A549 (cell line): ENCODE measurements at regions not wholly inside any gene's neighbourhood (a gene's known extent, or its start where the extent isn't known, plus 50 kb on each side); places are given as distances from the start of the nearest gene placed in this dataset.

Experiments used
- ATAC-seq, 2 experiments: fragments of 200-7000 bp in 1 of 2; fragments of >200 bp in 1 of 2; cut with Nextera tagmentation in 1 of 2; cut with Tn5 transposase in 1 of 2; 3 replicates each; pipeline versions ENCODE4 v1.8.0 to v1.9.1; 2018 to 2020; ENCODE audit warnings: mild to moderate bottlenecking in 1 of 2, moderate library complexity in 1 of 2
- CTCF ChIA-PET: fragments of 300-600 bp; sonication (Branson Sonifier 250); formaldehyde crosslinking; extraction: SDS; loops from one replicate; lab custom pipeline; 2021; ENCODE audit warnings: antibody characterized with exemption, inconsistent platforms; lab: Yijun Ruan, JAX
- POLR2A ChIA-PET: fragments of 350-600 bp; formaldehyde crosslinking; extraction: SDS; loops from one replicate; lab custom pipeline; 2021; ENCODE audit warnings: antibody characterized with exemption, inconsistent platforms; lab: Yijun Ruan, JAX
- DNase-seq, 2 experiments: peaks; one replicate each; pipeline versions ENCODE4 v3.0.0 to v3.0.0-alpha.2; 2011 to 2016; ENCODE audit warnings: low read depth in 1 of 2, low spot score in 1 of 2
- FAIRE-seq: peaks from 2 replicates; lab custom pipeline; 2011; peaks lifted over from hg19 to GRCh38; lab: Jason Lieb, UNC
- H3K27ac ChIP-seq, 2 experiments: fragments of >200 bp; sonication (Bioruptor Twin); formaldehyde crosslinking; 3 replicates each; pipeline ENCODE4 v1.5.1; 2016 to 2017
- H3K4me1 ChIP-seq: fragments of >200 bp; sonication (Bioruptor Twin); formaldehyde crosslinking; 3 replicates; pipeline ENCODE4 v1.6.1; 2016
- H3K4me2 ChIP-seq: fragments of >200 bp; sonication (Bioruptor Twin); formaldehyde crosslinking; 3 replicates; pipeline ENCODE4 v1.6.1; 2016
- H3K4me3 ChIP-seq: fragments of >200 bp; sonication (Bioruptor Twin); formaldehyde crosslinking; 3 replicates; pipeline ENCODE4 v1.5.1; 2016
- H3K9me3 ChIP-seq: fragments of >200 bp; sonication (Bioruptor Twin); formaldehyde crosslinking; 3 replicates; pipeline ENCODE4 v1.6.1; 2016
- BHLHE40 ChIP-seq: IDR thresholded peaks from 2 replicates; pipeline ENCODE4 v1.6.1; 2012; ENCODE audit warnings: low read depth, low read length, inconsistent platforms
- CEBPB ChIP-seq, 2 experiments: fragments of >200 bp in 1 of 2; sonication (Bioruptor Twin) in 1 of 2; formaldehyde crosslinking in 1 of 2; IDR thresholded peaks; 2 replicates each; pipeline ENCODE4 v1.6.1; 2012 to 2016
- CHD2 ChIP-seq: fragments of 150-350 bp; IDR thresholded peaks from 2 replicates; pipeline ENCODE4 v1.6.1; 2014; ENCODE audit warnings: low read length; ENCODE audit not compliant: partially characterized antibody
- CHD4 ChIP-seq: fragments of 200-600 bp; sonication (generic); IDR thresholded peaks from 2 replicates; pipeline ENCODE4 v1.6.1; 2016; ENCODE audit warnings: antibody characterized with exemption, mild to moderate bottlenecking, borderline replicate concordance
- EHMT2 ChIP-seq: fragments of 200-600 bp; sonication (generic); IDR thresholded peaks from 2 replicates; pipeline ENCODE4 v1.6.1; 2016; ENCODE audit warnings: antibody characterized with exemption, low read depth, mild to moderate bottlenecking, moderate library complexity
- EP300 ChIP-seq, 2 experiments: fragments of >200 bp; sonication (Bioruptor Twin); formaldehyde crosslinking; IDR thresholded peaks; 2 replicates in 1 of 2; 3 replicates in 1 of 2; pipeline ENCODE4 v1.6.1; 2016 to 2017
- ESRRA ChIP-seq: fragments of 150-350 bp; IDR thresholded peaks from 2 replicates; pipeline ENCODE4 v1.6.1; 2014; ENCODE audit warnings: mild to moderate bottlenecking, low read length, borderline replicate concordance
- FOSB ChIP-seq: fragments of 250-450 bp; sonication (Bioruptor Pico); IDR thresholded peaks from 2 replicates; pipeline ENCODE4 v1.5.0; 2020; ENCODE audit warnings: mild to moderate bottlenecking, moderate library complexity
- FOXS1 ChIP-seq: fragments of 250-450 bp; sonication (Bioruptor Pico); IDR thresholded peaks from 2 replicates; pipeline ENCODE4 v1.5.0; 2020; ENCODE audit warnings: mild to moderate bottlenecking, moderate library complexity
- HDAC2 ChIP-seq: fragments of 200-600 bp; sonication (generic); IDR thresholded peaks from 2 replicates; pipeline ENCODE4 v1.6.1; 2016
- HEYL ChIP-seq: fragments of 250-450 bp; sonication (Bioruptor Pico); IDR thresholded peaks from 2 replicates; pipeline ENCODE4 v1.8.0; 2021; ENCODE audit warnings: mild to moderate bottlenecking, moderate library complexity
- HOXA7 ChIP-seq: fragments of 250-450 bp; sonication (Bioruptor Pico); IDR thresholded peaks from 2 replicates; pipeline ENCODE4 v1.5.0; 2020; ENCODE audit warnings: mild to moderate bottlenecking, moderate library complexity
- HOXB13 ChIP-seq: fragments of 250-450 bp; sonication (Bioruptor Pico); IDR thresholded peaks from 2 replicates; pipeline ENCODE4 v1.5.0; 2020; ENCODE audit warnings: low read depth, mild to moderate bottlenecking, moderate library complexity
- JUNB ChIP-seq: fragments of >200 bp; sonication (Bioruptor Twin); formaldehyde crosslinking; IDR thresholded peaks from 2 replicates; pipeline ENCODE4 v1.6.1; 2016
- KDM5A ChIP-seq: fragments of 200-600 bp; sonication (generic); IDR thresholded peaks from 2 replicates; pipeline ENCODE4 v1.6.1; 2016; ENCODE audit warnings: antibody characterized with exemption, mild to moderate bottlenecking
- MAZ ChIP-seq: fragments of 150-350 bp; IDR thresholded peaks from 2 replicates; pipeline ENCODE4 v1.6.1; 2014; ENCODE audit warnings: antibody characterized with exemption, low read depth, low read length, borderline replicate concordance
- NR3C1 ChIP-seq: fragments of >200 bp; sonication (Bioruptor Twin); formaldehyde crosslinking; IDR thresholded peaks from 3 replicates; pipeline ENCODE4 v1.6.1; 2017
- POLR2A ChIP-seq: IDR thresholded peaks from 2 replicates; pipeline ENCODE4 v1.6.1; 2012; ENCODE audit warnings: mild to moderate bottlenecking, low read length
- RAD21 ChIP-seq, 2 experiments: fragments of >200 bp in 1 of 2; sonication (Bioruptor Twin) in 1 of 2; formaldehyde crosslinking in 1 of 2; IDR thresholded peaks in 1 of 2; conservative IDR thresholded peaks in 1 of 2; 2 replicates in 1 of 2; 3 replicates in 1 of 2; pipeline ENCODE4 v1.6.1; 2012 to 2018; ENCODE audit warnings: inconsistent platforms in 1 of 2
- RARB ChIP-seq: fragments of 250-450 bp; sonication (Bioruptor Pico); IDR thresholded peaks from 2 replicates; pipeline ENCODE4 v1.8.0; 2021; ENCODE audit warnings: mild to moderate bottlenecking, moderate library complexity
- RFX5 ChIP-seq: fragments of 450-650 bp; IDR thresholded peaks from 2 replicates; pipeline ENCODE4 v1.7.1; 2014; ENCODE audit warnings: antibody characterized with exemption, mild to moderate bottlenecking, moderate library complexity
- SMC3 ChIP-seq: fragments of >200 bp; sonication (Bioruptor Twin); formaldehyde crosslinking; IDR thresholded peaks from 3 replicates; pipeline ENCODE4 v1.6.1; 2018; ENCODE audit warnings: inconsistent platforms
- ZFP36 ChIP-seq: fragments of 450-650 bp; IDR thresholded peaks from 2 replicates; pipeline ENCODE4 v1.6.1; 2014; ENCODE audit warnings: borderline replicate concordance; ENCODE audit not compliant: partially characterized antibody
- ZNF302 ChIP-seq: fragments of 250-450 bp; sonication (Bioruptor Pico); IDR thresholded peaks from 2 replicates; pipeline ENCODE4 v1.9.0; 2021; ENCODE audit warnings: inconsistent platforms, mild to moderate bottlenecking, moderate library complexity
- WGBS: methylation state at CpG from one replicate; pipeline ENCODE4 v1.1.6; 2017; ENCODE audit errors: missing lambda C conversion rate; 5-methylcytosine and 5-hydroxymethylcytosine counted together
- TF ChIP-seq, protein P1 (sequence below): IDR thresholded peaks from 2 replicates; pipeline ENCODE4 v1.6.1; 2012; ENCODE audit warnings: low read depth, borderline replicate concordance
- TF ChIP-seq, protein P2 (sequence below): fragments of >200 bp; sonication (Bioruptor Twin); formaldehyde crosslinking; IDR thresholded peaks from 3 replicates; pipeline ENCODE4 v1.6.1; 2016
- TF ChIP-seq, protein P3 (sequence below): fragments of 450-650 bp; IDR thresholded peaks from 2 replicates; pipeline ENCODE4 v1.6.1; 2014; ENCODE audit warnings: antibody characterized with exemption
- TF ChIP-seq, protein P4 (sequence below): fragments of 150-350 bp; IDR thresholded peaks from 2 replicates; pipeline ENCODE4 v1.6.1; 2014; ENCODE audit warnings: low read depth, mild to moderate bottlenecking, low read length
- TF ChIP-seq, protein P5 (sequence below): fragments of 250-450 bp; sonication (Bioruptor Pico); IDR thresholded peaks from 2 replicates; pipeline ENCODE4 v1.5.0; 2021; ENCODE audit warnings: mild to moderate bottlenecking, moderate library complexity, borderline replicate concordance

DNA sequence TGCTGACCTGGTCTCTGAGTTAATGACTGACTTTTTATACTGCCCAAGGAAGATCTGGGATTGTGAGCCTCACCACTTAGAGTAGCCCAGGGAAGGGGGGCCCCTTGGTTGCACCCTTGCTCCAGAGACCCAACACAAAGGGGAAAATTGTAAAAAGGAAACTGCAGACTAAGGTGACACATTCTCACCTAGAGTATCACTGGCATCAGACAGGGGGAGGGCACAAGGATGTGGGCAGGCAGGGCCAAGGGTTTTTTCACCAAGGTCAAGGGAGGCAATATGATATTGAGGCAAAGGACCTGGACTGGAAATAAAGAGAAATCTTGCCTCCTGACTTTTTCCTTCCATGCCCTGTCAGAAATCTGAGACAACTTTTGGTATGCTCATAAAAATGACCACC lies 386.2 kb upstream of the FGF16 start (continued):
- TF ChIP-seq, protein P1, sequence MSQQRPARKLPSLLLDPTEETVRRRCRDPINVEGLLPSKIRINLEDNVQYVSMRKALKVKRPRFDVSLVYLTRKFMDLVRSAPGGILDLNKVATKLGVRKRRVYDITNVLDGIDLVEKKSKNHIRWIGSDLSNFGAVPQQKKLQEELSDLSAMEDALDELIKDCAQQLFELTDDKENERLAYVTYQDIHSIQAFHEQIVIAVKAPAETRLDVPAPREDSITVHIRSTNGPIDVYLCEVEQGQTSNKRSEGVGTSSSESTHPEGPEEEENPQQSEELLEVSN, result no peak

DNA sequence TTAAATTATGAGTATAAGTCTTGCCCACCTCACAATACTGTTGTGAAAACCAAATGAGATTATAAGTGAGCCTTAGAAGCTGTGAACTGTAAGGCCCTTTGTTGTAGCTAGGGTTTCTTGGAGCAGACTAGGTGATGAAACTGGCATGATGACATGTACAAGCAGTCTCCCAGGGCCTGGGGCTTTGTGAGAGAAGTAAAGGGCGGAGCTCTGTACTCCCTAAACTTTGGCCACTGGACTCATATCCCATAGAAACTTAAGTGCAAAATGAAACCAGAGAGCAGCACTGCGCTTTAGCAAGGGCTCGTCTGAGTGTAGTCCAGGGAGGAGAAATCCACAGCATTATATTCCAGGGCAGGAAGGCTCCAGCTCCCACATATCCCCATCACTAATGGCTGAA lies 385.6 kb upstream of the FGF16 start:
- H3K4me1 ChIP-seq, result no peaks in the 10 kb centered on the region
- ChIA-PET POLR2A (no interaction called here), CTCF (no interaction called here)
- no peak for FAIRE-seq
- no peak for TF ChIP-seq HDAC2
- TF ChIP-seq ZNF302 (CRISPR knock-in tag), result no peak
- TF ChIP-seq, protein P2, sequence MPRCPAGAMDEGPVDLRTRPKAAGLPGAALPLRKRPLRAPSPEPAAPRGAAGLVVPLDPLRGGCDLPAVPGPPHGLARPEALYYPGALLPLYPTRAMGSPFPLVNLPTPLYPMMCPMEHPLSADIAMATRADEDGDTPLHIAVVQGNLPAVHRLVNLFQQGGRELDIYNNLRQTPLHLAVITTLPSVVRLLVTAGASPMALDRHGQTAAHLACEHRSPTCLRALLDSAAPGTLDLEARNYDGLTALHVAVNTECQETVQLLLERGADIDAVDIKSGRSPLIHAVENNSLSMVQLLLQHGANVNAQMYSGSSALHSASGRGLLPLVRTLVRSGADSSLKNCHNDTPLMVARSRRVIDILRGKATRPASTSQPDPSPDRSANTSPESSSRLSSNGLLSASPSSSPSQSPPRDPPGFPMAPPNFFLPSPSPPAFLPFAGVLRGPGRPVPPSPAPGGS, result no peak
- no peak for TF ChIP-seq EHMT2
- TF ChIP-seq, protein P3, sequence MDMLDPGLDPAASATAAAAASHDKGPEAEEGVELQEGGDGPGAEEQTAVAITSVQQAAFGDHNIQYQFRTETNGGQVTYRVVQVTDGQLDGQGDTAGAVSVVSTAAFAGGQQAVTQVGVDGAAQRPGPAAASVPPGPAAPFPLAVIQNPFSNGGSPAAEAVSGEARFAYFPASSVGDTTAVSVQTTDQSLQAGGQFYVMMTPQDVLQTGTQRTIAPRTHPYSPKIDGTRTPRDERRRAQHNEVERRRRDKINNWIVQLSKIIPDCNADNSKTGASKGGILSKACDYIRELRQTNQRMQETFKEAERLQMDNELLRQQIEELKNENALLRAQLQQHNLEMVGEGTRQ, result no peak
- TF ChIP-seq RAD21 (conservative IDR thresholded peaks at IDR 0.05 in 1 of 2, IDR thresholded peaks at IDR 0.05 in 1 of 2), result no peak
- TF ChIP-seq, protein P4, sequence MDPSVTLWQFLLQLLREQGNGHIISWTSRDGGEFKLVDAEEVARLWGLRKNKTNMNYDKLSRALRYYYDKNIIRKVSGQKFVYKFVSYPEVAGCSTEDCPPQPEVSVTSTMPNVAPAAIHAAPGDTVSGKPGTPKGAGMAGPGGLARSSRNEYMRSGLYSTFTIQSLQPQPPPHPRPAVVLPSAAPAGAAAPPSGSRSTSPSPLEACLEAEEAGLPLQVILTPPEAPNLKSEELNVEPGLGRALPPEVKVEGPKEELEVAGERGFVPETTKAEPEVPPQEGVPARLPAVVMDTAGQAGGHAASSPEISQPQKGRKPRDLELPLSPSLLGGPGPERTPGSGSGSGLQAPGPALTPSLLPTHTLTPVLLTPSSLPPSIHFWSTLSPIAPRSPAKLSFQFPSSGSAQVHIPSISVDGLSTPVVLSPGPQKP, result no peak
- TF ChIP-seq RARB, result no peak
- TF ChIP-seq HEYL (CRISPR knock-in tag), result no peak
- TF ChIP-seq CHD4, result no peak
- no peak for TF ChIP-seq HOXA7 (CRISPR knock-in tag)
- TF ChIP-seq SMC3, result no peak
- no peak for TF ChIP-seq CEBPB (IDR thresholded peaks at IDR 0.05)
- no peak for TF ChIP-seq KDM5A
- TF ChIP-seq ZFP36, result no peak
- no peak for TF ChIP-seq ESRRA
- TF ChIP-seq CHD2, result no peak
- H3K9me3 ChIP-seq, result no peaks in the 10 kb centered on the region
- WGBS, result 7% methylated on average over 3 of the region's 3 CpGs
- no peak overlapping the region for H3K4me2 ChIP-seq
- ATAC-seq, result no peak
- H3K4me3 ChIP-seq, result no peak overlapping the region
- DNase-seq, result no peak
- H3K27ac ChIP-seq, result no peak overlapping the region

DNA sequence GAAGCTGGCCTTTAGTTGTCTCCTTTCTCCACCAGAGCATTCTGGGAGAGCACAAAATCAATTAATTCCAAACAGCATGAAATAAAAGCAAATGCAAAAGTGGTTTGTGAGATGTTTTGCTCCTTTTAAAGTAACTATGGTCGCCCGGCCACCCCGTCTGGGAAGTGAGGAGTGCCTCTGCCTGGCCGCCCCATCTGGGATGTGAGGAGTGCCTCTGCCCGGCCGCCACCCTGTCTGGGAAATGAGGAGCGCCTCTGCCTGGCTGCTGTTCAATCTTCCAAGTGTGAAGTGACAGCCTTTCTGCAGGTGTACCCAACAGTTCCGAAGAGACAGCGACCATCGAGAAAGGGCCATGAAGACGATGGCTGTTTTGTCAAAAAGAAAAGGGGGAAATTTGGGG lies 381.3 kb upstream of the FGF16 start:
- WGBS, result 0% methylated on average over 10 of the region's 11 CpGs
- no peak overlapping the region for H3K4me2 ChIP-seq
- H3K9me3 ChIP-seq, result no peaks in the 10 kb centered on the region
- H3K27ac ChIP-seq, result no peak overlapping the region
- FAIRE-seq, result no peak
- DNase-seq, result no peak
- ChIA-PET CTCF (no interaction called here), POLR2A (no interaction called here)
- no peak overlapping the region for H3K4me3 ChIP-seq
- TF ChIP-seq, protein P5, sequence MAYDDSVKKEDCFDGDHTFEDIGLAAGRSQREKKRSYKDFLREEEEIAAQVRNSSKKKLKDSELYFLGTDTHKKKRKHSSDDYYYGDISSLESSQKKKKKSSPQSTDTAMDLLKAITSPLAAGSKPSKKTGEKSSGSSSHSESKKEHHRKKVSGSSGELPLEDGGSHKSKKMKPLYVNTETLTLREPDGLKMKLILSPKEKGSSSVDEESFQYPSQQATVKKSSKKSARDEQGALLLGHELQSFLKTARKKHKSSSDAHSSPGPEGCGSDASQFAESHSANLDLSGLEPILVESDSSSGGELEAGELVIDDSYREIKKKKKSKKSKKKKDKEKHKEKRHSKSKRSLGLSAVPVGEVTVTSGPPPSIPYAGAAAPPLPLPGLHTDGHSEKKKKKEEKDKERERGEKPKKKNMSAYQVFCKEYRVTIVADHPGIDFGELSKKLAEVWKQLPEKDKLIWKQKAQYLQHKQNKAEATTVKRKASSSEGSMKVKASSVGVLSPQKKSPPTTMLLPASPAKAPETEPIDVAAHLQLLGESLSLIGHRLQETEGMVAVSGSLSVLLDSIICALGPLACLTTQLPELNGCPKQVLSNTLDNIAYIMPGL (CRISPR knock-in tag), result no peak
- TF ChIP-seq EP300 (IDR thresholded peaks at IDR 0.05), result no peak
- no peak for TF ChIP-seq RFX5
- no peak for TF ChIP-seq JUNB
- TF ChIP-seq POLR2A, result no peak
- TF ChIP-seq FOXS1 (CRISPR knock-in tag), result no peak
- no peak for TF ChIP-seq ESRRA
- TF ChIP-seq, protein P2, result no peak
- no peak for TF ChIP-seq ZFP36
- no peak for TF ChIP-seq MAZ
- no peak for TF ChIP-seq BHLHE40
- no peak for TF ChIP-seq NR3C1
- no peak for TF ChIP-seq FOSB (CRISPR knock-in tag)
- TF ChIP-seq SMC3, result no peak
- TF ChIP-seq ZNF302 (CRISPR knock-in tag), result no peak
- no peak for TF ChIP-seq HOXB13 (CRISPR knock-in tag)
- TF ChIP-seq, all 56 proteins: peak for 0
- no peaks in the 10 kb centered on the region for H3K4me1 ChIP-seq
- no peak for ATAC-seq
